22Rv1 (cell line): ENCODE measurements at regions not wholly inside any gene's neighbourhood (a gene's known extent, or its start where the extent isn't known, plus 50 kb on each side); places are given as distances from the start of the nearest gene placed in this dataset.

Source experiments
- CTCF ChIP-seq: fragments of 450-650 bp; IDR thresholded peaks from 2 replicates; pipeline ENCODE4 v1.5.1; 2017; ENCODE audit warnings: mild to moderate bottlenecking
- ZFX ChIP-seq: fragments of 450-650 bp; IDR thresholded peaks from 2 replicates; pipeline ENCODE4 v1.6.1; 2017; ENCODE audit warnings: antibody characterized with exemption, borderline replicate concordance

DNA sequence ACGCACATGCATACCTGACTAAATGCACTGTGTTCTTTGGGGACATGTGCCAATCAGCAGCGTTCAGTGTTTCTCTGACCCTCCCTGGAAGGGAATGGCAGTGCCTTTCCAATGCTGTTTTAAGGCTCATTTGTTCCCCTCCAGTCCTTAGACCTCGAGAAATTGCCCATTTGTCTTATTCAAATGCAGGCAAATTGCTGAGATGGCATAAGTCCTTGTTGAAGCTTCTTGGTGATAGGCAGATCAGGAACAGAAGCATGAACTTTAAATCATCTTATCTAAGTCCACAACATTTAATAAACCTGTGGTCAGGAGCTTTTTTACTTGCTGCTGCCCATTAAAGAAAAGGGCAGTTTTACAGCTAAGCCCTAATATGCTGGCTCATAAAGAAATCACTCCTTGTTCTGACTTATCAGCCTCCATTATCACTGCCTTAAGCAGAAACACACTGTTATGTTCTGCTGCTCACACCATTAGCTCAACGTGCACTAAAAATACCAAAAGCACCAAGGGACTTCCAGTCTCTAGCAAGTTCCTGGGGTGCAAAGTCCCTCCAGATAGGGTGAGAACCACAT, 112.9 kb upstream of the LRFN2 start:
- TF ChIP-seq CTCF (no peak), ZFX (no peak)
